ENCODE measurements at regions not wholly inside any gene's neighbourhood (a gene's known extent, or its start where the extent isn't known, plus 50 kb on each side); places are given as distances from the start of the nearest gene placed in this dataset.

DNA sequence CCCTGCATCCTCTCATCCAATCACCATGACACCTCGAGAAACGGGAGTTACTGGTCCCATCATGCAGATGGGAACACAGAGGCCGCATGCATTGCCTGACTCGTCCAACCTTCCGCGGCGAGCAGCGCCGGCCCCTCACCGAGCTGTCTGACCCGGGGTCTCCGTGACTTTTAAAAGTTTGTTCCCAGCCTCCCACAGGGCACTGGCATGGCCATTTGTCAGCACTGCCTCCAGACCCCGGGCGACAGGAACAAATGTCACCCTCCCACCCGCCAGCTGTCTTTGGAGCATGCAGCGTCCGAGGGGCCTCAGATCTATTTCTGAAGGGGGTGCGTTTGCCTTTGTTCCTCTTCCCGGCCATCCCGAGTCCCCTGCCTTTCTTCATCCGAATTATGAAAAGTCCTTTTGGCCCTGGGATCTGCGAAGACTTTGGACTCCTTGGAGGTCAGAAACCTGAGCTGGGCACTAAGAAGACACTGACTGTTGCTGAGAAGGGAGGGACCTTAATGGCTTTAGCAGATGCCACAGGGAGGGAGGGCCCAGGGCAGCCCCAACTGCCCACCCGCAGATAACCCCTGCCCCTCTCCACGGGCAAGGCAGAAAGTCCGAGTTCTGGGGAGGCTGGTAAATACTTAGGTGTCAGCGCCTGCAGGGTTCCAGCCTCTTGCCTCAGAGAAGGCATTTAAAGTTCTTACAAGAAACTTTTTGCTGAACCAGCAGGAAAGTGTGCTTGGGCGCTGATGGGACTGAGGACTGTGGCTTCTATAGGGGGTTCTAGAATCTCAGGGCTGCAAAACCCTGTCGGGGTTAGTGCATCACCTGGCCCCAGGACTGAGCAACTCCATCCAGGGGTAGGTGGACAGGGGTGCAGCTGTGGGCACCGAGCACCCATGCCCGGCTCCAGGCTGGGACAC is 348.1 kb downstream of the FOXL1 start:
- H3K27me3 ChIP-seq (ENCODE audit: control insufficient read depth, insufficient read depth, low read length), result no peaks in the 10 kb centered on the region
- DNase-seq (peak in 4 of 5 donors; percentile 75 to 79 (median 76)), FAIRE-seq (no peak)
- peaks cover 0 to 4% (median 2%) of the 10 kb centered on the region in 3 donors for H3K4me1 ChIP-seq (ENCODE audit: control insufficient read depth in 2 of 3, insufficient read depth in 2 of 3, low read depth in 1 of 3, low read length in 3 of 3)
- intact Hi-C loops (cut with DNase I), result no loop called here
- H3K9ac ChIP-seq (ENCODE audit: low read length in 3 of 3), result no peak overlapping the region
- TF ChIP-seq, protein P1, sequence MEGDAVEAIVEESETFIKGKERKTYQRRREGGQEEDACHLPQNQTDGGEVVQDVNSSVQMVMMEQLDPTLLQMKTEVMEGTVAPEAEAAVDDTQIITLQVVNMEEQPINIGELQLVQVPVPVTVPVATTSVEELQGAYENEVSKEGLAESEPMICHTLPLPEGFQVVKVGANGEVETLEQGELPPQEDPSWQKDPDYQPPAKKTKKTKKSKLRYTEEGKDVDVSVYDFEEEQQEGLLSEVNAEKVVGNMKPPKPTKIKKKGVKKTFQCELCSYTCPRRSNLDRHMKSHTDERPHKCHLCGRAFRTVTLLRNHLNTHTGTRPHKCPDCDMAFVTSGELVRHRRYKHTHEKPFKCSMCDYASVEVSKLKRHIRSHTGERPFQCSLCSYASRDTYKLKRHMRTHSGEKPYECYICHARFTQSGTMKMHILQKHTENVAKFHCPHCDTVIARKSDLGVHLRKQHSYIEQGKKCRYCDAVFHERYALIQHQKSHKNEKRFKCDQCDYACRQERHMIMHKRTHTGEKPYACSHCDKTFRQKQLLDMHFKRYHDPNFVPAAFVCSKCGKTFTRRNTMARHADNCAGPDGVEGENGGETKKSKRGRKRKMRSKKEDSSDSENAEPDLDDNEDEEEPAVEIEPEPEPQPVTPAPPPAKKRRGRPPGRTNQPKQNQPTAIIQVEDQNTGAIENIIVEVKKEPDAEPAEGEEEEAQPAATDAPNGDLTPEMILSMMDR (IDR thresholded peaks at IDR 0.05; ENCODE audit: borderline replicate concordance, extremely low read depth, insufficient read depth), result no peak
- no peak overlapping the region for H3K27ac ChIP-seq (ENCODE audit: low read depth in 2 of 2, low read length in 2 of 2)
- H3K4me3 ChIP-seq (ENCODE audit: low read length in 3 of 3), result no peak overlapping the region
- H3K36me3 ChIP-seq (ENCODE audit: control insufficient read depth in 2 of 3, insufficient read depth in 3 of 3, low read length in 3 of 3), result no peaks in the 10 kb centered on the region
- peaks cover 0 to 2% (median 0%) of the 10 kb centered on the region in 3 donors for H3K9me3 ChIP-seq (ENCODE audit: control insufficient read depth in 2 of 3, insufficient read depth in 1 of 3, low read length in 3 of 3)

DNA sequence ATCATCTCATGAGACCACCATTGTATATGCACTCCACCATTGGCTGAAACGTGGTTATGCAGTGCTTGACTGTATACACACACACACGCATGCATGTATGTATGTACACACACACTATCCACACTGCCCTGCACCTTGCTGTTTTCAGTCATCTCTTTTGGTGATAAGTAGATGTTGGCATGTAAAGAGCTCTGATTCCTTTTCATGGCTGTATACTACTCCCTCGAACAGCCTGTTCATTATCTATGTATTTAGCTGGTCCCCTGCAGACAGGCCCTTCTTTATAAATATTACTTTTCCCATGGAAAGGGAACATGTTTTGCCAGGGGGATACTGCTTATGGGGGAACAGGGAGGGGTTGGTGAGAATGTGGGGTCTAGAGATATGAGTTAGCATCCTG is 349.4 kb downstream of the FOXL1 start:
- TF ChIP-seq, protein P1 (IDR thresholded peaks at IDR 0.05; ENCODE audit: borderline replicate concordance, extremely low read depth, insufficient read depth), result no peak
- H3K9ac ChIP-seq (ENCODE audit: low read length in 3 of 3), result no peak overlapping the region
- H3K4me3 ChIP-seq (ENCODE audit: low read length in 3 of 3), result no peak overlapping the region
- FAIRE-seq (no peak), DNase-seq (no peak)
- H3K36me3 ChIP-seq (ENCODE audit: control insufficient read depth in 2 of 3, insufficient read depth in 3 of 3, low read length in 3 of 3), result no peaks in the 10 kb centered on the region
- peaks cover 0 to 11% (median 2%) of the 10 kb centered on the region in 3 donors for H3K4me1 ChIP-seq (ENCODE audit: control insufficient read depth in 2 of 3, insufficient read depth in 2 of 3, low read depth in 1 of 3, low read length in 3 of 3)
- no peaks in the 10 kb centered on the region for H3K9me3 ChIP-seq (ENCODE audit: control insufficient read depth in 2 of 3, insufficient read depth in 1 of 3, low read length in 3 of 3)
- H3K27me3 ChIP-seq (ENCODE audit: control insufficient read depth, insufficient read depth, low read length), result no peaks in the 10 kb centered on the region
- H3K27ac ChIP-seq (ENCODE audit: low read depth in 2 of 2, low read length in 2 of 2), result no peak overlapping the region
- intact Hi-C loops (cut with DNase I), result no loop called here

DNA sequence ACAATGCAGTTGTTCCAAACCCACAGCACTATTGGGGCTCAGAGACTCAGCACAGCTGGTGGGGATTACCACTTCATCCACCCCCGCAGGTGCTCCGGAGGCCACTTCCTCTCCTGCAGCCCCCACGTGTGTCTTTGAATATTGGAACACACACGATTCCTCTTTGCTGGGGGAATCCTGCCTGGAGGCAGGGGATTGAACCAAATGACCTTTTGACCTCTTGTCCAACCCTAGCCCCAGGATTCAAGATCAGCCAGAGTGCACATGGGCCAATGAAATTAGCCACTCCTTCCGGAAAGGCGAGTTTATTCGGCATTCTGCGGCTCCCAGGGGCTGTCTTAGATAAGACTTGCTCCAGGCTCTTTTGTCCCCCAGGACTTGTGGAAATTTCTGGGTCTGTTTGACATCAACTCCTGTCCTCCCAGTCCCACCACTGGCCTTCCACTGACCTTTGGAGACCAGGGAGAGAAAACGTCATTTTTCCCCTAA is 350.2 kb downstream of the FOXL1 start:
- Histone ChIP-seq H3K27me3 (ENCODE audit: control insufficient read depth, insufficient read depth, low read length) (no peaks in the 10 kb centered on the region), H3K4me3 (ENCODE audit: low read length in 3 of 3) (no peak overlapping the region), H3K36me3 (ENCODE audit: control insufficient read depth in 2 of 3, insufficient read depth in 3 of 3, low read length in 3 of 3) (no peaks in the 10 kb centered on the region), H3K9ac (ENCODE audit: low read length in 3 of 3) (no peak overlapping the region), H3K9me3 (ENCODE audit: control insufficient read depth in 2 of 3, insufficient read depth in 1 of 3, low read length in 3 of 3) (no peaks in the 10 kb centered on the region), H3K27ac (ENCODE audit: low read depth in 2 of 2, low read length in 2 of 2) (no peak overlapping the region), H3K4me1 (ENCODE audit: control insufficient read depth in 2 of 3, insufficient read depth in 2 of 3, low read depth in 1 of 3, low read length in 3 of 3) (peaks cover 0 to 11% (median 2%) of the 10 kb centered on the region in 3 donors)
- DNase-seq (no peak), FAIRE-seq (no peak)
- TF ChIP-seq, protein P1 (IDR thresholded peaks at IDR 0.05; ENCODE audit: borderline replicate concordance, extremely low read depth, insufficient read depth), result no peak
- intact Hi-C loops (cut with DNase I), result no loop called here

All from kidney (tissue), 13 donors.